Vagina (tissue), 2 donors: ENCODE measurements at regions not wholly inside any gene's neighbourhood (a gene's known extent, or its start where the extent isn't known, plus 50 kb on each side); places are given as distances from the start of the nearest gene placed in this dataset.

Experiments used
- DNase-seq, 2 donors: peaks; one replicate each; pipeline ENCODE4 v3.0.0-alpha.2; 2017; ENCODE audit errors: extremely low spot score in 2 of 2
- H3K27ac ChIP-seq: fragments of 200-600 bp; sonication (generic); one replicate; pipeline ENCODE4 v1.5.1; 2019
- H3K27me3 ChIP-seq: fragments of 200-600 bp; sonication (generic); one replicate; pipeline ENCODE4 v1.5.1; 2019
- H3K36me3 ChIP-seq, 2 donors: fragments of 200-600 bp; sonication (generic); one replicate each; pipeline ENCODE4 v1.5.1; 2017 to 2019
- H3K4me1 ChIP-seq: fragments of 200-600 bp; sonication (generic); one replicate; pipeline ENCODE4 v1.5.1; 2019
- H3K4me3 ChIP-seq, 2 donors: fragments of 200-600 bp; sonication (generic); 1 replicate in 1 of 2; 2 replicates in 1 of 2; pipeline ENCODE4 v1.5.1; 2016 to 2019
- H3K9me3 ChIP-seq: fragments of 200-600 bp; sonication (generic); one replicate; pipeline ENCODE4 v1.5.1; 2019
- POLR2A ChIP-seq, 2 donors: fragments of 450-650 bp; IDR thresholded peaks; one replicate each; pipeline ENCODE4 v1.6.1; 2017; ENCODE audit warnings: antibody characterized with exemption in 2 of 2, mild to moderate bottlenecking in 2 of 2, moderate library complexity in 2 of 2
- POLR2AphosphoS5 ChIP-seq, 2 donors: sonication (generic); formaldehyde crosslinking; IDR thresholded peaks; one replicate each; pipeline ENCODE4 v1.9.0; 2017; ENCODE audit warnings: antibody characterized with exemption in 2 of 2, mild to moderate bottlenecking in 2 of 2, low read depth in 1 of 2; ENCODE audit not compliant: insufficient read depth in 1 of 2
- intact Hi-C: fragments of 100-400 bp; cut with DNase I; formaldehyde crosslinking; loops from one replicate; pipeline ENCODE4 v1.15.1; 2023
- TF ChIP-seq, protein P1 (sequence below), 3 experiments: fragments of 450-650 bp in 2 of 3; fragments of 200-600 bp in 1 of 3; sonication (generic) in 1 of 3; IDR thresholded peaks; one replicate each; pipeline ENCODE4 v1.5.1; 2017 to 2019; ENCODE audit warnings: antibody characterized with exemption in 3 of 3, mild to moderate bottlenecking in 2 of 3, moderate library complexity in 2 of 3

DNA sequence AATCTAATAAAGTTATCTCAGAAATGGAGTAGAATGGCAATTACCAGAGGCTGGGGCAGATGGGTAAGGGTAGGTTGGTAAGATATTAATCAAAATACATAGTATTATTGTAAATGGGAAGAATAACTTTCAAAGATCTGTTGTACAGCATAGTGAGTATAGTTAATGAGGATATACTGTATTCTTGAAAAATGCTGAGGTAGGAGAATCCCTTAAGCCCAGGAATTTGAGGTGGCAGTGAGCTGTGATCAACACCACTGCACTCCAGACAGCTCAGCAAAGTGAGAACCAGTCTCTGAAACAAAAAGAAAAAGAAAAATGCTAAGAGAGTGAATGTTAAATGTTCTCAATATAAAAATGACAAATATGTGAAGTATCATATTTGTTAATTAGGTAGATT, 1033.7 kb downstream of the KCNT2 start:
- no peak for DNase-seq
- intact Hi-C loops: no loop called here
- H3K27ac ChIP-seq: no peak overlapping the region
- TF ChIP-seq, protein P1, sequence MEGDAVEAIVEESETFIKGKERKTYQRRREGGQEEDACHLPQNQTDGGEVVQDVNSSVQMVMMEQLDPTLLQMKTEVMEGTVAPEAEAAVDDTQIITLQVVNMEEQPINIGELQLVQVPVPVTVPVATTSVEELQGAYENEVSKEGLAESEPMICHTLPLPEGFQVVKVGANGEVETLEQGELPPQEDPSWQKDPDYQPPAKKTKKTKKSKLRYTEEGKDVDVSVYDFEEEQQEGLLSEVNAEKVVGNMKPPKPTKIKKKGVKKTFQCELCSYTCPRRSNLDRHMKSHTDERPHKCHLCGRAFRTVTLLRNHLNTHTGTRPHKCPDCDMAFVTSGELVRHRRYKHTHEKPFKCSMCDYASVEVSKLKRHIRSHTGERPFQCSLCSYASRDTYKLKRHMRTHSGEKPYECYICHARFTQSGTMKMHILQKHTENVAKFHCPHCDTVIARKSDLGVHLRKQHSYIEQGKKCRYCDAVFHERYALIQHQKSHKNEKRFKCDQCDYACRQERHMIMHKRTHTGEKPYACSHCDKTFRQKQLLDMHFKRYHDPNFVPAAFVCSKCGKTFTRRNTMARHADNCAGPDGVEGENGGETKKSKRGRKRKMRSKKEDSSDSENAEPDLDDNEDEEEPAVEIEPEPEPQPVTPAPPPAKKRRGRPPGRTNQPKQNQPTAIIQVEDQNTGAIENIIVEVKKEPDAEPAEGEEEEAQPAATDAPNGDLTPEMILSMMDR (IDR thresholded peaks at IDR 0.05): no peak
- TF ChIP-seq POLR2AphosphoS5 (IDR thresholded peaks at IDR 0.05; ENCODE audit: insufficient read depth in 1 of 2, low read depth in 1 of 2) (no peak), POLR2A (IDR thresholded peaks at IDR 0.05) (no peak)
- no peak overlapping the region for H3K4me3 ChIP-seq
- no peaks in the 10 kb centered on the region for H3K4me1 ChIP-seq
- H3K27me3 ChIP-seq: no peaks in the 10 kb centered on the region
- H3K9me3 ChIP-seq: no peaks in the 10 kb centered on the region
- H3K36me3 ChIP-seq: no peaks in the 10 kb centered on the region

DNA sequence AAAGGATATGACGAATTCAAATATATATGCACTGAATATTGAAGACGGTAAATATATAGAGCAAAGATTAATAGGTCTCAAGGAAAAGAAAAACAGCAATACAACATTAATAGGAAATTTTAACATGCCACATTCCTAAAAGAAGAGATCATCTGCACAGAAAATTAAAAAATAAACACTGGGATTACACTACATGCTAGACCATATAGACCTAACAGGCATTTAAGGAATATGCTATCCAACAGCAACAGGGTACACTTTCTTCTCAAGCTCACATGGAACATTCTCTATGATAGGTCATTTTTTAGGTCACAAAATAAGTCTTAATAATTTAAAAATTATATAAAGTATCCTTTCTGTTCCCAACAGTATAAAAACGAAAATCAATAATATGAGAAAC, 1038.3 kb downstream of the KCNT2 start:
- H3K36me3 ChIP-seq: no peaks in the 10 kb centered on the region
- no peaks in the 10 kb centered on the region for H3K27me3 ChIP-seq
- TF ChIP-seq POLR2AphosphoS5 (IDR thresholded peaks at IDR 0.05; ENCODE audit: insufficient read depth in 1 of 2, low read depth in 1 of 2): no peak
- no peaks in the 10 kb centered on the region for H3K4me1 ChIP-seq
- H3K4me3 ChIP-seq: no peak overlapping the region
- DNase-seq: no peak
- no peak overlapping the region for H3K27ac ChIP-seq
- no peaks in the 10 kb centered on the region for H3K9me3 ChIP-seq
- intact Hi-C loops: no loop called here

DNA sequence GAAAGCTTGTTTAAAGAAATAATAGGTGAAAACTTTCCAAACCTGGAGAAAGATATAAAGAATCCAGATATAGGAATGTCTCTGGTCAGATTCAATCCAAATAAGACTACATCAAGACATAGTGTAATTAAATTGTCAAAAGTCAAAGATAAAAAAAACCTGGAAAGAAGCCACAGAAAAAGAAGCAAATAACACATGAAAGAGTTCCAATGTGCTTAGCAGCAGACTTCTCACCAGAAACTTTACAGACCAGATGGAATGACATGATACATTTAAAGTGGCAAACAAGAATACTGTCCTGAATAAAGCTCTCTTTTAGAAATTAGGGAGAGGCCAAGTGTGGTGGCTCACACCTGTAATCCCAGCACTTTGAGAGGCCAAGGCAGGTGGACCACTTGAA, 1039.9 kb downstream of the KCNT2 start:
- no peaks in the 10 kb centered on the region for H3K4me1 ChIP-seq
- intact Hi-C loops: no loop called here
- no peaks in the 10 kb centered on the region for H3K36me3 ChIP-seq
- no peaks in the 10 kb centered on the region for H3K9me3 ChIP-seq
- DNase-seq: no peak
- TF ChIP-seq POLR2A (IDR thresholded peaks at IDR 0.05): no peak
- no peak for TF ChIP-seq POLR2AphosphoS5 (IDR thresholded peaks at IDR 0.05; ENCODE audit: insufficient read depth in 1 of 2, low read depth in 1 of 2)
- TF ChIP-seq, protein P1 (IDR thresholded peaks at IDR 0.05): no peak
- H3K4me3 ChIP-seq: no peak overlapping the region
- H3K27ac ChIP-seq: no peak overlapping the region
- no peaks in the 10 kb centered on the region for H3K27me3 ChIP-seq

DNA sequence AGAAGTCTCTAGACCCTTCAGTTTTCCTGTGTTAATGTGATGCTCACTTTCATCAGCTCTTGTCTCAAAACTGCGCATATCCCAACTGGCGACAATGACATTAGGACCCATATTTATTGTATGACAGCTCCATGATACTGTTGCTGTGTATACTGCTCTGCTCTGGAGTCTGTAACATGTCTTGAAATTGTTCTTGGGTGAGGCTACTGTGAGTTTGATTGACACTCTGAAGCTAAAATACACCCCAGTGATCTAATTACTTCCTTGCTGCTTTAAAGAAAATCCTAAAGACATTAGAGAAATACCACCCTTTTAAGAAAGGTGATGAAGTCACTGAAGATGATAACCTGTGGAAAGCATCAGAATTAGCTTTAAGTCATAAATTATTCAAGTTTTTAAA, 1046.2 kb downstream of the KCNT2 start:
- no peak for TF ChIP-seq POLR2A (IDR thresholded peaks at IDR 0.05)
- no peak for TF ChIP-seq POLR2AphosphoS5 (IDR thresholded peaks at IDR 0.05; ENCODE audit: insufficient read depth in 1 of 2, low read depth in 1 of 2)
- TF ChIP-seq, protein P1 (IDR thresholded peaks at IDR 0.05): no peak
- Histone ChIP-seq H3K27ac (no peak overlapping the region), H3K4me3 (no peak overlapping the region), H3K4me1 (no peaks in the 10 kb centered on the region), H3K36me3 (no peaks in the 10 kb centered on the region), H3K27me3 (no peaks in the 10 kb centered on the region), H3K9me3 (no peaks in the 10 kb centered on the region)
- intact Hi-C loops: no loop called here
- no peak for DNase-seq

DNA sequence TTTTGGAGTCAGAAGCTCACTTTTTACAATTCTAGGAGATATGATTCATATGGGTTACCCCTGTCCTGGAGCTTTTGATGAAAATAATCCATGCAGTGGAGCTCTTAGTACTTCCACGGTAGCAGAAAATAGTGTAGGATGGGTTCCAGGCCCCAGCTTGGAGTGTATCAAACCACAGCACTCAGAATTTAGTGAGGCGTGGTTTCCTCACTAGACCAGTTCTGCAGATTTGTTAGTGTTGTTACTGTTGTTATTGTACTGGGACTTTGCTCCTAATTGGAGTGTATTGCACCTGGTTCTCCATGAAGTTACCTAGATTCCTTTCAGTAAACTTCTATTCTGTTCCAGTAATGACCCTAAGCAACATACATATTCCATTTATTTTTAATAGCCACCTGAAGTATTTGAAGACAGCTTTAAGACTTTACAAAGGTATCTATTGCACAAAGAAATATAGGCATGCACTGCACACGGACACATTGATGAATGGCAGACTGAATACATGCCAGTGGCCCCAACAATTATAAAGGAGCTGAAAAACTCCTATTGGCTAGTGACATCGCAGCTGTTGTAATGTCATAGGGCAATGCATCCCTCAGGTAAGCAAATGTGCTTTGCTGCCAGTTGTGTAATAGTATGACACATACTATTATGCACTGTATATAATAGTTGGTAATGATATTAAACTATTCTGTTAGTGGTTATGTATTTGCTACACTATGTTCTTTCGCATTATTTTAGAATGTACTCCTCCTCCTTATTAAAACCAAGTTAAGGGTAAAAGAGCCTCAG, 1058.0 kb downstream of the KCNT2 start:
- Histone ChIP-seq H3K27ac (no peak overlapping the region), H3K36me3 (no peaks in the 10 kb centered on the region)
- intact Hi-C loops: no loop called here

More for the DNA sequence above, 1058.0 kb downstream of the KCNT2 start:
- H3K4me1 ChIP-seq: no peaks in the 10 kb centered on the region
- H3K27me3 ChIP-seq: no peaks in the 10 kb centered on the region
- no peak for TF ChIP-seq POLR2AphosphoS5 (IDR thresholded peaks at IDR 0.05; ENCODE audit: insufficient read depth in 1 of 2, low read depth in 1 of 2)
- TF ChIP-seq, protein P1 (IDR thresholded peaks at IDR 0.05): no peak
- no peak for TF ChIP-seq POLR2A (IDR thresholded peaks at IDR 0.05)
- no peak overlapping the region for H3K4me3 ChIP-seq
- no peaks in the 10 kb centered on the region for H3K9me3 ChIP-seq
- DNase-seq: no peak
